ENCODE measurements at regions not wholly inside any gene's neighbourhood (a gene's known extent, or its start where the extent isn't known, plus 50 kb on each side); places are given as distances from the start of the nearest gene placed in this dataset.

- TF ChIP-seq CTCF (IDR thresholded peaks at IDR 0.05; ENCODE audit: low read depth, low read length) = no peak
- no peak for TF ChIP-seq EZH2phosphoT487 (IDR thresholded peaks at IDR 0.05; ENCODE audit: low read depth)
These were observed 154.9 kb upstream of the VLDLR start for GRCh38 chr9:2466703-2467102.

Data from OCI-LY3 (cell line).